ENCODE measurements at regions not wholly inside any gene's neighbourhood (a gene's known extent, or its start where the extent isn't known, plus 50 kb on each side); places are given as distances from the start of the nearest gene placed in this dataset.
"Not testable (repeated sequence)": the region's sequence is repeated elsewhere in the genome, so short reads cannot be mapped to it uniquely, and the experiment has no call there.

- no peak for DNase-seq
These were observed 131.8 kb upstream of the GHITM start for GRCh38 chr10:84007482-84007881.

DNA sequence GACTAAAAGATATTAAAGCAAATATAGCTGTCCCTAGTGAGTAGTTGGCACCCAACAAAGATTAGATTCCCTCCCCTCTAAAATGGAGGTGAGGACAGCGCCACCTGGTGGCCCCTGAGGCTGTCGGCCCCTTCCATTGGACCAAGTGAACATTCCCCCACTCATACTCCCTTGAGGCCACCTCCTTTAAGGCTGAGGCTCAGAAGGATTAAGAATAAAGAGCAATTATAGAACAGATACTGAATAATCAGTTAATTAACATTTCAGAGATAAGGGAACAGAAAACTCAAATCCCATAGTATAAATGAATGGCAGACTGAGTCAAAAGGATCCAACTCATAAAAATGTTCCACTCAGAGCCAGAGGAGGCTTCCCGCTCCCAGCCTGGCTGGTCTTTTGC lies 130.4 kb upstream of the GHITM start:
- peak in 1 of 2 experiments; percentile 10 for DNase-seq

GRCh38 chr10:84012431-84012830 lies 126.9 kb upstream of the GHITM start:
- no peak for DNase-seq

- DNase-seq, result no peak
These were observed 126.4 kb upstream of the GHITM start for GRCh38 chr10:84012831-84013458.

- no peak for DNase-seq
These were observed 123.3 kb upstream of the GHITM start for GRCh38 chr10:84015877-84016595.

GRCh38 chr10:84018826-84019225 lies 120.5 kb upstream of the GHITM start:
- no peak for DNase-seq

GRCh38 chr10:84019854-84020458 lies 119.4 kb upstream of the GHITM start:
- not testable (repeated sequence) for DNase-seq

DNA sequence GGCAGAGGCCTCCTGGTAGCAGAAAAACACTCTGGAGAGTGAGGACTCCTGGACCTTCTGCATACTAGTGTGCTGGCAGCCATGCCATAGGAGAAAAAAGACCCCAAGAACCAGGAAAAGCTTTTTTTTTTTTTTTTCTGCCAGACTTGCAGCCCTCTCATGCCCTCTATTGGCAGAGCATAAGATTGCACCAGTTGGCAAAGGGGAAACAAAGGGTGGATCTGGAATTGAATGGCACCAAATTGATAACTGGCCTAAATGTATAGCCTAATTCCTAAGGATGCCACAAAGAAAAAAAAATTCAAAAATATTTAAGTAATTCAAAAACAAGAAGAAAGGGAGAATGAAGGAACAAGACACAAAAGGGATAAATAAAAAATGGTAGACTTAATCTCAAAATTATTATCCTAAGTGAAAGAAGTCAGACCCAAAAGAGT lies 112.5 kb upstream of the GHITM start:
- DNase-seq, result peak in 1 of 2 experiments; percentile 2

- no peak for DNase-seq
These were observed 109.5 kb upstream of the GHITM start for GRCh38 chr10:84029840-84030239.

GRCh38 chr10:84038035-84038434 lies 101.3 kb upstream of the GHITM start:
- DNase-seq, result no peak

DNA sequence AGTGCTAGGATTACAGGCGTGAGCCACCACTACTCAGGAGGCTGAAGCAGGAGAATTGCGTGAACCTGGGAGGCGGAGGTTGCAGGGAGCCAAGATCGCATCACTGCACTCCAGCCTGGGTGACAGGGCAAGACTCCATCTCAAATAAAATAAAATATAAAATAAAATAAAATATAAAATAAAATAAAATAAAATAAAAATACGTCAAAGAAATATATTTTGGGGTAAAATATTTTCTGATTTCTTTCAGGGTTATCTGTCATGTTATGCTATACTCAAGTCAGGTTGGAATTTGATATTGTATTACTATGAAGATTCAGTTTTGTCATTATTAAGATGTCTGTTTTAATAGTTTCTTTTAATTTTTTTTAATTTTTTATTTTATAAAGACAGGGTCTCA lies 99.4 kb upstream of the GHITM start:
- DNase-seq, result no peak

DNA sequence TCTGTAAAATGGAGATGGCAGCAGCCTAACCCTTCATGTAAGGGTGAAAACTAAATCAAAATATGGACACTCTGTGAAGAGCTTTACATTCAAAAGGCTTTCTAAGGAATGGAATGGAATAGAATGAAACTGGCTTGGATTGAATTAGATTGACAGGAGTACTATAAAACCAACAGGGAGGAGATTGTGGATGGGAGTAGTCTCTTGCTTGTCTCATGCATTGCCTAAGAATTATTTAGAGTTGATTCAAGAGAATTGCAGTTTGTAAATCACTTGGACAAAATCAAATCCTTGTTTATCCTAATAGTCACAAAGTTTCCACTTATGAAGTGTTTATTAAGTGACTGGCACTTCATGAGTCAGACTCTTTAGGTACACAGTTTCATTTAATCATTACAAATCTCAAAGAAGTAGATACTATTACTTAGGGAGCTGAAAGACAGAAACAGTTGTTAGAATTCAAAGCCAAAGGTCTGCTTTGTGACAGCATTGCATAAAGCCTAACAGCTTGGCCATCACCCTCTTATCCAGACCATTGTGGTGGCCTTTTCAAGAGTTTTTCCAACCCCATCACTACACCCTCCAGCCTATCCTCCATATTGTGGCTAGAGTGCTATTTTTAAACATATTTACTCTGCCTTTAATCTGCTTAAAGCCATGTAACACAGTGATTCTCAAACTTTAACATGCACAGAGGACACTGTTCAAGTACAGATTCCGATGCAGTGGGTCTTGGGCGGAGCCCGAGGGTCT lies 91.9 kb upstream of the GHITM start:
- no peak for DNase-seq

DNA sequence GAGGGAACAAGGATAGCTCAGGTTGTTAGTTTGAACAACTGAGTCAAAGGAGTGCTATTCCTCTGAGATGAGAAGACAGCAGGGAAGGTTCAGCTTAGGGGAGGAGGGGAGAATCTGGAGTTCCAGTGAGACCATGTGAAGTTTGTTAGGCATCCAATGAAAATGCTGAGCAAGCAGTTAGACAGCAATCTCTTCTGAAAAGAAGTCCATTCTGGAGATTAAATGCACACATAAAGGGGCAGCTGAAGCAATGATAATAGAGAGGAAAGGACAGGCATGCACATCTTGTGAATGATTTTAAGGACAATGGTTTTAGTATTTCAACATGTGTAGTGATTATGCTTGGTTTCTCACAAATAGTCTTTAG lies 89.7 kb upstream of the GHITM start:
- no peak for DNase-seq

GRCh38 chr10:84053626-84054025 lies 85.7 kb upstream of the GHITM start:
- no peak for DNase-seq

- no peak for DNase-seq
These were observed 84.6 kb upstream of the GHITM start for GRCh38 chr10:84054743-84055142.

GRCh38 chr10:84059526-84059925 lies 79.8 kb upstream of the GHITM start:
- DNase-seq, result no peak

DNA sequence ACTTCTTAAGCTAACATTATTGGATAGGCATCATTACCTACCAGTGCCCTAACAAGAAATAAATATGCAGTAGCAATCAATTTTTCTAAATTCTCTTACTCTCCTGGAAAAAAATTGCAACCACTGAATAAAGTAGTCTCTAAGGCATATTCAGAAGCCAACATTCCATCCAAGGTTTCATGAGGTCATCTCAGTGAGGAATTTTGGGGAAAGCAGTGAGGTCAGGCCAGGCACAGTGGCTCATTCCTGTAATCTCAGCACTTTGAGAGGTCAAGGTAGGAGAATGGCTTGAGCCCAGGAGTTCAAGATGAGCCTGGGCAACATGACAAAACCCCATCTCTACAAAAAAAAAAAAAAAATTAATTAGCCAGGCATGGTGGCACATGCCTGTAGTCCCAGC lies 75.9 kb upstream of the GHITM start:
- DNase-seq, result no peak

DNA sequence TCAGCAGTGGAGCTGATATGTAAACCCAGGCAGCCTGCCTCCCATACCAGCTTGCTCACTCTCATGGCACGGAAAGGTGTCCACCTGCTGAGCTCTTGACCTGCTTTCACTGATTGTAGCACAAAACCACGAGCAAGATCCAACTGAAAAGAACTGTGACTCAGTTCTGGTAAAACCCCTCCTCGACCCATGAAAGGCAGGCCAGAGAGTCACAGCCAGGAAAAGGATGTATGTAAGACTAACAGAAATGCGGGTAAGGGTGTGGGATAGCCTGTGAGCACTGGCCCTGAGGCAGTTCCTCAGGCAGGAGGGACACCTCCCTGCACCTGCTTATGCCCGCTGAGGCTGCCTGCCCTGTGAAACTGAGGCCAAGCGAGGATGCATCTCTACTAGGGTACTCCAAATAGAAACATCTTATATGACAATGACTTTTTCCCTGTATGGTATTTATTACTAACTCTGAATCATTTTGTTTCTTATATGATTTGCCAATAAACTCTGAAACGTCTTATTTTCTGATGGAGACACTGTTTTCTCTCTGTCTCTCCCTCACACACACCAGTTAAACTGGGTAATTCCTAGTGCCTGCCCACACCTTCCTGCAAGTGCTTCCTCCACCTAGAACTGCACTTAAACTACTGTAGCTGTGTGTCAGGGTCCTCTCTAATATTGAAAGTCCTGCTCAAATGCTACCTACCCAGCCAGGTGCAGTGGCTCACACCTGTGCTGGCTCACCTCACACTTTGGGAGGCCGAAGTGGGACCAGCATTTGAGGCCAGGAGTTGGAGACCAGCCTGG lies 73.3 kb upstream of the GHITM start:
- no peak for DNase-seq

DNA sequence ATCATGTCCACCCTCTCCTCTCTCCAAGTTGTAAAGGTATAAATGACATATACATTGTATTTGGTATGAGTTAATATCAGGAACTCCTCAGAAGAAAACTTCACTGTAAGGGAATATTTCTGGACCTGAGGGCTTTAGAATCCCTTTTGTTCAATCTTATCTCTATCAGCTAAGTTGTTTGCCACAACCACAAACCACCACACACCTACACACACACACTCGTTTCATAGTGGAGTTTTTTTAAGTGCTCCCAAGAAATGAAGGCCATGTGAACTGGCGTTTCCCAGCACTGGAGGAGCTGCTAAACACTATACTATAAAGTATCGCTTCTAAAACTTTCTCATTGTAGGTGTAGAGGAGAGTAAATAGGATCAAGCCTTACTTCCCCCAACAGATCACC lies 64.8 kb upstream of the GHITM start:
- DNase-seq, result no peak

DNA sequence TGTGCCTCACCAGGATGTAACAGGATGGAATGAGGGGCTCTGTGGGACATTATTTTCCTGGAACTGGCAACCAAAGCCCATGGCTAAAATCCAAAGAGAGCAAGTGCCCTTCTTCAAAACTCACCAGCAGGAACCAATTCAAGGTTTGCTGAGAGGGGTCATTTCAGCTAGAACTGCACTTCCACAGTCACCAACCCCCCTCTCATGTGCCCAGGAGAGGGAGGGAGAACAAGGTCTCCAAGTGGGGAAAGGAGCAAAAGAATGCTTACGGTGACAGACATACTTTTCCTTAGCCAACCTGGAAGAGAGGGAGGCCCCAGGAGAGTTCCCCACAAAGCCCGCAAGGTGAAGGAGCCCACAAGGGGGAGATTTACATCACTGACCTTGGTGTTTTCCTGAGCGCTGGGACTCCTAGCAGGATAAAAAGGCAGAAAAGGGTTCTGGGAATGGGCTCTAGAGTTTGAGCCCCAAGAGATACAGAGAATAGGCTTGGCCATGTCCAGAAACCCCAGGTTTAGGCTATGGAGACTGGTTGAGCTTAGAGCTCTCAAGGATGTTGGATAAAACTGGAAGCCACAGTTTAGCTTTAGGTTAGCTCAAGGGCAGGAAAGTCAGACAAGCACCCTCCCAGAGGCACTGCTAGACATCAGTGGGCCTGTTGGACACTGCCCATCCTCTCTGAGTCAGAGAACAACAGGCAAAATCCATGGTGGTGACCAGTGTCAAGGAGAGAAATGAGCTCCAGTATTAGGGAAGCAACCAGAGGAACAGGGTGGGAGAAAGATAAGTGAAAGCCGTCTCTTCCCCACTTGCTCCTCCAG lies 63.9 kb upstream of the GHITM start:
- DNase-seq, result no peak

GRCh38 chr10:84076047-84076388 lies 63.3 kb upstream of the GHITM start:
- DNase-seq, result no peak

All from NCI-H526 (cell line).